IMR-90 (cell line): ENCODE measurements at regions not wholly inside any gene's neighbourhood (a gene's known extent, or its start where the extent isn't known, plus 50 kb on each side); places are given as distances from the start of the nearest gene placed in this dataset.

Experiments
- ATAC-seq: fragments of 200-7000 bp; cut with Tn5 transposase; 2 replicates; pipeline ENCODE4 v1.9.1; 2020; ENCODE audit warnings: low read depth, mild to moderate bottlenecking, moderate library complexity
- BruUV-seq: library from RNA; stranded (reverse); fragments of 400-500 nt; replicated peaks from 2 replicates; lab custom pipeline; 2021; lab: Mats Ljungman, UMichigan
- CTCF ChIA-PET: fragments of 300-600 bp; formaldehyde crosslinking; extraction: SDS; loops from one replicate; lab custom pipeline; 2021; ENCODE audit warnings: antibody characterized with exemption; lab: Yijun Ruan, JAX
- POLR2A ChIA-PET: fragments of 300-600 bp; sonication (Branson Sonifier 250); formaldehyde crosslinking; loops from one replicate; lab custom pipeline; 2022; ENCODE audit warnings: antibody characterized with exemption; ENCODE audit not compliant: unreplicated experiment; lab: Charles Lee
- DNase-seq: peaks from one replicate; pipeline ENCODE4 v3.0.0; 2013
- H2AFZ ChIP-seq: replicated peaks from 2 replicates; pipeline ENCODE3; 2013; ENCODE audit warnings: low read length, mild to moderate bottlenecking; ENCODE audit not compliant: poor library complexity
- H2AK5ac ChIP-seq: 2 replicates; pipeline ENCODE4 v1.6.1; 2013; ENCODE audit warnings: low read depth, low read length, inconsistent platforms
- H2AK9ac ChIP-seq: replicated peaks from 2 replicates; pipeline ENCODE3; 2013; ENCODE audit warnings: mild to moderate bottlenecking, low read depth, low read length, moderate library complexity; ENCODE audit not compliant: poor library complexity
- H2BK120ac ChIP-seq: 2 replicates; pipeline ENCODE4 v1.6.1; 2013; ENCODE audit warnings: low read depth, low read length, inconsistent platforms
- H2BK15ac ChIP-seq: 3 replicates; pipeline ENCODE4 v1.6.1; 2013; ENCODE audit warnings: low read depth, low read length, inconsistent platforms
- H2BK20ac ChIP-seq: 2 replicates; pipeline ENCODE4 v1.6.1; 2013; ENCODE audit warnings: low read depth, mild to moderate bottlenecking, inconsistent platforms, low read length, moderate library complexity
- H2BK5ac ChIP-seq: 2 replicates; pipeline ENCODE4 v1.6.1; 2013; ENCODE audit warnings: mild to moderate bottlenecking, low read depth, low read length, inconsistent platforms; ENCODE audit not compliant: poor library complexity, severe bottlenecking
- H3K14ac ChIP-seq: replicated peaks from 2 replicates; pipeline ENCODE4 v1.6.1; 2013; ENCODE audit warnings: low read depth, low read length, inconsistent platforms
- H3K18ac ChIP-seq: 2 replicates; pipeline ENCODE4 v1.6.1; 2013; ENCODE audit warnings: low read depth, low read length, control low read depth
- H3K23ac ChIP-seq: 2 replicates; pipeline ENCODE4 v1.6.1; 2013; ENCODE audit warnings: low read depth, low read length, inconsistent platforms
- H3K27ac ChIP-seq: 2 replicates; pipeline ENCODE4 v1.5.1; 2013; ENCODE audit warnings: mild to moderate bottlenecking, control low read depth, low read length; ENCODE audit not compliant: insufficient read depth
- H3K27me3 ChIP-seq: 2 replicates; pipeline ENCODE4 v1.6.1; 2013; ENCODE audit warnings: low read length; ENCODE audit not compliant: control insufficient read depth, insufficient read depth
- H3K36me3 ChIP-seq: 2 replicates; pipeline ENCODE4 v1.6.1; 2013; ENCODE audit warnings: low read length, mixed read lengths; ENCODE audit not compliant: control insufficient read depth, insufficient read depth
- H3K4ac ChIP-seq: 2 replicates; pipeline ENCODE4 v1.6.1; 2013; ENCODE audit warnings: low read depth, low read length, inconsistent platforms
- H3K4me1 ChIP-seq: 2 replicates; pipeline ENCODE4 v1.6.1; 2013; ENCODE audit warnings: low read length, mixed read lengths; ENCODE audit not compliant: control insufficient read depth, insufficient read depth
- H3K4me2 ChIP-seq: 2 replicates; pipeline ENCODE4 v1.6.1; 2013; ENCODE audit warnings: low read depth, mild to moderate bottlenecking, control low read depth, low read length, moderate library complexity
- H3K4me3 ChIP-seq: 2 replicates; pipeline ENCODE4 v1.5.1; 2013; ENCODE audit warnings: low read depth, mild to moderate bottlenecking, control low read depth, low read length, moderate library complexity; ENCODE audit not compliant: insufficient read depth
- H3K56ac ChIP-seq: 2 replicates; pipeline ENCODE4 v1.6.1; 2013; ENCODE audit warnings: low read length, inconsistent platforms; ENCODE audit not compliant: insufficient read depth; ENCODE audit errors: extremely low read depth
- H3K79me1 ChIP-seq, 2 experiments: 2 replicates each; pipeline ENCODE4 v1.6.1; 2013; ENCODE audit warnings: low read length in 2 of 2, inconsistent platforms in 1 of 2, low read depth in 1 of 2
- H3K9ac ChIP-seq: 2 replicates; pipeline ENCODE4 v1.6.1; 2013; ENCODE audit warnings: low read depth, low read length, control low read depth
- H3K9me1 ChIP-seq: 2 replicates; pipeline ENCODE4 v1.6.1; 2013; ENCODE audit warnings: low read length, inconsistent platforms; ENCODE audit not compliant: insufficient read depth
- H3K9me3 ChIP-seq: 2 replicates; pipeline ENCODE4 v1.6.1; 2013; ENCODE audit warnings: low read length; ENCODE audit not compliant: control insufficient read depth, insufficient read depth
- H4K20me1 ChIP-seq: 2 replicates; pipeline ENCODE4 v1.6.1; 2013; ENCODE audit warnings: low read length, inconsistent platforms; ENCODE audit not compliant: insufficient read depth
- H4K5ac ChIP-seq: 2 replicates; pipeline ENCODE4 v1.6.1; 2013; ENCODE audit warnings: mild to moderate bottlenecking, low read depth, low read length, control low read depth
- H4K8ac ChIP-seq, 2 experiments: 2 replicates each; pipeline ENCODE4 v1.6.1; 2013; ENCODE audit warnings: low read depth in 2 of 2, low read length in 2 of 2, control low read depth in 1 of 2, inconsistent platforms in 1 of 2
- H4K91ac ChIP-seq: 2 replicates; pipeline ENCODE4 v1.6.1; 2013; ENCODE audit warnings: low read depth, low read length, inconsistent platforms; ENCODE audit not compliant: insufficient read depth
- BHLHE40 ChIP-seq: fragments of 150-350 bp; IDR thresholded peaks from 2 replicates; pipeline ENCODE4 v1.6.1; 2016; ENCODE audit warnings: mild to moderate bottlenecking, low read depth, low read length
- CEBPB ChIP-seq: IDR thresholded peaks from 2 replicates; pipeline ENCODE4 v1.6.1; 2012; ENCODE audit warnings: low read depth, low read length, improper control_type of control experiment
- MXI1 ChIP-seq: IDR thresholded peaks from 2 replicates; pipeline ENCODE4 v1.6.1; 2012; ENCODE audit warnings: low read depth, mild to moderate bottlenecking, low read length, moderate library complexity, borderline replicate concordance
- WGBS, 2 experiments: methylation state at CpG; one replicate each; pipeline versions ENCODE4 v1.1.5 to v1.1.7; 2013; ENCODE audit warnings: missing lambda C conversion rate in 2 of 2; ENCODE audit not compliant: insufficient read length in 1 of 2; ENCODE audit errors: extremely low coverage in 2 of 2; 5-methylcytosine and 5-hydroxymethylcytosine counted together
- dilution Hi-C: fragments of 300-500 bp; cut with HindIII; formaldehyde crosslinking; loops from one replicate; pipeline ENCODE4 v1.14.3; 2018; ENCODE audit warnings: low sequenced_read_pairs; ENCODE audit not compliant: unreplicated experiment
- in situ Hi-C: fragments of 300-500 bp; cut with MboI; formaldehyde crosslinking; loops from 3 replicates; pipeline ENCODE4 v1.14.3; 2019; ENCODE audit warnings: low sequenced_read_pairs, inconsistent platforms, mixed read lengths
- intact Hi-C: fragments of 100-400 bp; cut with micrococcal nuclease; formaldehyde crosslinking; loops from 2 replicates; pipeline ENCODE4 v1.10.0; 2022

DNA sequence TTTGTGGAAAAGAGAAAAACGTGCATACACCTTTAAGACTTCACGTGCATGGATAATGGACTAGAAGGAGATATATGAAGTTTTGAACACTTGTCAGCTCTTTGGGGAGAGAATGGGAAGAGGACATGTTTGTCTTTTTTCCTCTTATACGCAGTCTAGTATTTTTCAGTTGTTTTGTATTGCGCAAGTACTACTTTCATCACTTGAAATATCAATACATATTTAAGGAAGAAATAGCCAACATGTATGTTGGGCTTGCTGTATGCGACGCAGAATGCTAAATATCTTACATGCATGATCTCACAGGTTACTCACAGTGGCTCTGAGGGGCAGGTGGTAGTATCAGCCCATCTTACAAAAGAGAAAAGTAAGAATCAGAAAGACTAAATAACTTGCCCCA lies 176.5 kb upstream of the RUNX1 start:
- H3K9ac ChIP-seq, result no peak overlapping the region
- H4K8ac ChIP-seq, result no peak overlapping the region
- no peaks in the 10 kb centered on the region for H3K27me3 ChIP-seq
- ChIA-PET POLR2A (no interaction called here), CTCF (no interaction called here)
- intact Hi-C loops (no loop called here), dilution Hi-C loops (no loop called here), in situ Hi-C loops (no loop called here)
- H3K27ac ChIP-seq, result no peak overlapping the region
- H2AK5ac ChIP-seq, result peak overlapping the region; percentile 9; the same call in 1 of the 2 replicates
- no TSS peak for BruUV-seq
- H3K56ac ChIP-seq, result no peak overlapping the region
- H3K4me3 ChIP-seq, result no peak overlapping the region
- DNase-seq (no peak), ATAC-seq (no peak)
- no peak overlapping the region; the same call in 1 of the 2 replicates for H3K14ac ChIP-seq
- H3K79me1 ChIP-seq, result no peaks in the 10 kb centered on the region
- TF ChIP-seq MXI1, result no peak
- TF ChIP-seq BHLHE40, result no peak
- peak; percentile 92 for TF ChIP-seq CEBPB
- H3K23ac ChIP-seq, result no peak overlapping the region; the same call in 1 of the 2 replicates
- H3K4me2 ChIP-seq, result no peak overlapping the region
- H3K4me1 ChIP-seq, result peaks cover 15% of the 10 kb centered on the region
- H4K91ac ChIP-seq, result no peak overlapping the region
- H4K20me1 ChIP-seq, result no peaks in the 10 kb centered on the region
- H2BK120ac ChIP-seq, result 0 out of 2 replicates have a peak overlapping the region, but pooled peaks have one; percentile 80
- H4K5ac ChIP-seq, result no peak overlapping the region
- no peaks in the 10 kb centered on the region for H3K9me3 ChIP-seq
- no peak overlapping the region for H2AFZ ChIP-seq
- no peaks in the 10 kb centered on the region for H3K36me3 ChIP-seq
- H3K9me1 ChIP-seq, result peaks cover 15% of the 10 kb centered on the region
- H3K4ac ChIP-seq, result peak overlapping the region; percentile 66; the same call in 1 of the 2 replicates
- H2BK5ac ChIP-seq, result no peak overlapping the region
- no CpG with 5 or more reads among the region's 6 CpGs for WGBS, 2 experiments
- H2BK15ac ChIP-seq, result peak overlapping the region; percentile 61; the same call in 1 of the 3 replicates
- H2BK20ac ChIP-seq, result peak overlapping the region; percentile 55; the same call in 1 of the 2 replicates
- no peak overlapping the region for H3K18ac ChIP-seq
- no peak overlapping the region for H2AK9ac ChIP-seq
